Immature natural killer cell (primary cell): ENCODE measurements at regions not wholly inside any gene's neighbourhood (a gene's known extent, or its start where the extent isn't known, plus 50 kb on each side); places are given as distances from the start of the nearest gene placed in this dataset.
"Not testable (repeated sequence)": the region's sequence is repeated elsewhere in the genome, so short reads cannot be mapped to it uniquely, and the experiment has no call there.

Experiments used
- DNase-seq, 3 donors: peaks; one replicate each; pipeline ENCODE4 v3.0.0; 2022; ENCODE audit warnings: mixed read lengths in 1 of 3
- H3K27ac Mint-ChIP-seq, 6 donors: one replicate each; pipeline ENCODE4 v1.8.0; 2020; ENCODE audit warnings: mixed read lengths in 6 of 6, mild to moderate bottlenecking in 5 of 6, inconsistent platforms in 4 of 6, moderate library complexity in 3 of 6
- H3K27me3 Mint-ChIP-seq, 3 donors: one replicate each; pipeline ENCODE4 v1.8.0; 2020 to 2021; ENCODE audit warnings: low read depth in 3 of 3, mild to moderate bottlenecking in 3 of 3, mixed read lengths in 3 of 3, moderate library complexity in 3 of 3, inconsistent platforms in 1 of 3
- H3K36me3 Mint-ChIP-seq, 3 donors: one replicate each; pipeline ENCODE4 v1.8.0; 2020; ENCODE audit warnings: mixed read lengths in 3 of 3, inconsistent platforms in 2 of 3, mild to moderate bottlenecking in 2 of 3
- H3K4me1 Mint-ChIP-seq, 2 donors: one replicate each; pipeline ENCODE4 v1.8.0; 2020; ENCODE audit warnings: inconsistent platforms in 2 of 2, mild to moderate bottlenecking in 2 of 2, mixed read lengths in 2 of 2, moderate library complexity in 1 of 2
- H3K4me3 Mint-ChIP-seq, 5 donors: one replicate each; pipeline ENCODE4 v1.8.0; 2020; ENCODE audit warnings: mild to moderate bottlenecking in 5 of 5, mixed read lengths in 5 of 5, inconsistent platforms in 3 of 5, moderate library complexity in 3 of 5
- H3K9me3 Mint-ChIP-seq, 6 donors: one replicate each; pipeline ENCODE4 v1.8.0; 2020; ENCODE audit warnings: mild to moderate bottlenecking in 6 of 6, mixed read lengths in 6 of 6, inconsistent platforms in 4 of 6, moderate library complexity in 3 of 6

DNA sequence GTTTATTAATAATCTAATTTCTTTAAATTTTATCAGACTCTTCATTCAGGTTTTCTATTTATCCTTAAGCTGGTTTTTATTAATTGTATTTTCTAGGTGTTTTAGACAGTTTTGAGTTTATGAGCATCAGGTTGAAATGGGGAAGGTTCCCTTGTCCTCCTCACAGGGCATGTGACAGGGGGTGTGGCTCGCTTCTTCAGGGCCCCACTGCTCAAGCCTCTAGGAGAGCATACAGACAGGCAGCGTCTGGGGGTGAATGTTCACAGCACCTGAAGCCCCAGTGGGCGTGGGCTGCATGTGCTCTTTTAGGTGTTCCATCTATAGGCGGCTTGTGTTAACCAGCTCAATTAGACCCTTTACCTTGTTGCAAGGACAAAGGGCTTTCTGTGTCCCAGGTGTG is 78.2 kb upstream of the RUFY1 start:
- H3K4me3 Mint-ChIP-seq = no peak overlapping the region
- no peaks in the 10 kb centered on the region for H3K36me3 Mint-ChIP-seq
- H3K27me3 Mint-ChIP-seq = peaks cover 0 to 3% (median 0%) of the 10 kb centered on the region in 3 donors
- H3K4me1 Mint-ChIP-seq = no peaks in the 10 kb centered on the region
- H3K9me3 Mint-ChIP-seq = no peaks in the 10 kb centered on the region
- no peak overlapping the region for H3K27ac Mint-ChIP-seq
- DNase-seq = no peak

GRCh38 chr5:179470201-179470600 is 80.2 kb upstream of the RUFY1 start:
- H3K27ac Mint-ChIP-seq = no peak overlapping the region
- H3K36me3 Mint-ChIP-seq = no peaks in the 10 kb centered on the region
- H3K4me1 Mint-ChIP-seq = no peaks in the 10 kb centered on the region
- no peak overlapping the region for H3K4me3 Mint-ChIP-seq
- no peaks in the 10 kb centered on the region for H3K9me3 Mint-ChIP-seq
- H3K27me3 Mint-ChIP-seq = peaks cover 0 to 3% (median 0%) of the 10 kb centered on the region in 3 donors
- no peak for DNase-seq

GRCh38 chr5:179468696-179469095 is 81.7 kb upstream of the RUFY1 start:
- Mint-ChIP-seq H3K27ac (no peak overlapping the region), H3K27me3 (peaks cover 0 to 3% (median 0%) of the 10 kb centered on the region in 3 donors)

GRCh38 chr5:179467441-179467840 is 82.9 kb upstream of the RUFY1 start:
- H3K4me3 Mint-ChIP-seq = no peak overlapping the region
- peaks cover 0 to 3% (median 0%) of the 10 kb centered on the region in 3 donors for H3K27me3 Mint-ChIP-seq

More at GRCh38 chr5:179468696-179469095, 81.7 kb upstream of the RUFY1 start:
- Mint-ChIP-seq H3K36me3 (no peaks in the 10 kb centered on the region), H3K4me3 (no peak overlapping the region), H3K4me1 (no peaks in the 10 kb centered on the region), H3K9me3 (no peaks in the 10 kb centered on the region)
- DNase-seq = no peak

DNA sequence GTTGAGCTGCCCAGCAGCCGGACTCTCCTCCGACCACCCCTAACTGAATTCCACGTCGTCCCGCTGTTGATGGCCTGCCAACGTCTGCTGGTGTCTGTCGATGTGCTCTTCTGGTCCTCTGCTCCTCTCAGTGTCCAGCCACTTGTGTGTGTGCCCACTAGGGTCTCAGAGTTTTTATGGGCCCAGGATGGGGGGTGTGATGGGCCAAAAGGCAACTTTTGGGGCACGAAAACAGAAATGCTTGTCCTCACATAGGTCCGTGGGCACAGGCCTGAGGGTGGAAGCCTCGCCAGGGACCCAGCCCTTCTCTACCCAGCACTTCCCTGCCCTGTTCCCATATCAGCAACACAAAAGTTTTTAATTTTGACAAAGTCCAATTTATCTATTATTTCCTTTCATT is 85.7 kb upstream of the RUFY1 start:
- Mint-ChIP-seq H3K27me3 (no peaks in the 10 kb centered on the region), H3K9me3 (no peaks in the 10 kb centered on the region), H3K36me3 (no peaks in the 10 kb centered on the region), H3K4me3 (no peak overlapping the region), H3K4me1 (no peaks in the 10 kb centered on the region), H3K27ac (no peak overlapping the region)
- DNase-seq = no peak

More at GRCh38 chr5:179467441-179467840, 82.9 kb upstream of the RUFY1 start:
- Mint-ChIP-seq H3K9me3 (no peaks in the 10 kb centered on the region), H3K36me3 (no peaks in the 10 kb centered on the region), H3K27ac (no peak overlapping the region), H3K4me1 (no peaks in the 10 kb centered on the region)
- no peak for DNase-seq

GRCh38 chr5:179462040-179462439 is 88.3 kb upstream of the RUFY1 start:
- Mint-ChIP-seq H3K9me3 (no peaks in the 10 kb centered on the region), H3K27me3 (no peaks in the 10 kb centered on the region), H3K4me3 (no peak overlapping the region), H3K4me1 (no peaks in the 10 kb centered on the region), H3K27ac (no peak overlapping the region), H3K36me3 (no peaks in the 10 kb centered on the region)
- DNase-seq = no peak

DNA sequence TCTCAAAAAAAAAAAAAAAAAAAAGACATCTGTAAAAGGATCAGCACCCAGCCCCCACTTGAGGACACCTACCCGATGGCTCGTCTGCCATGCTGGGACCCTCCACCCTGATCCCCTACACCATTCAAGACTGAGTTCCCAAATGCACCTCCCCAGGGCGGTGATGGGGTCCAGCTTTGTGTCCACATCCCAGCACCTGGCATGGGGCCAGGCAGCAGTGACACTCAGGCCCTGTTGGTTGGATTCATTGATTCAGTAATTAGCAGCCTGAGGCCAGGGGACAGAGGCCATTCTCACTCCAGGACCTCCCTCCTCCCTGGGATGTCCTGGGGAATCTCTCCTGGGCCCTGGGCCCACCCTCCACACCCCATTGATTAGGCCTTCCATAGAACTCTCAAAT is 88.8 kb upstream of the RUFY1 start:
- no peak for DNase-seq
- Mint-ChIP-seq H3K36me3 (no peaks in the 10 kb centered on the region), H3K9me3 (no peaks in the 10 kb centered on the region), H3K27me3 (peaks cover 0 to under 1% (median 0%) of the 10 kb centered on the region in 3 donors), H3K27ac (no peak overlapping the region), H3K4me1 (no peaks in the 10 kb centered on the region), H3K4me3 (no peak overlapping the region)

- no peak for DNase-seq
- peaks cover 0 to 7% of the 10 kb centered on the region in 2 donors for H3K4me1 Mint-ChIP-seq
- no peak overlapping the region for H3K27ac Mint-ChIP-seq
- H3K9me3 Mint-ChIP-seq = peaks cover 0 to 8% (median 2%) of the 10 kb centered on the region in 6 donors
- no peak overlapping the region for H3K4me3 Mint-ChIP-seq
- H3K27me3 Mint-ChIP-seq = peaks cover 0 to 3% (median 1%) of the 10 kb centered on the region in 3 donors
- H3K36me3 Mint-ChIP-seq = no peaks in the 10 kb centered on the region
Observed at GRCh38 chr5:179459771-179460170, 90.6 kb upstream of the RUFY1 start.

- peaks cover 0 to 8% of the 10 kb centered on the region in 2 donors for H3K4me1 Mint-ChIP-seq
- H3K36me3 Mint-ChIP-seq = no peaks in the 10 kb centered on the region
- H3K4me3 Mint-ChIP-seq = no peak overlapping the region
- H3K27me3 Mint-ChIP-seq = peaks cover 0 to 3% (median 1%) of the 10 kb centered on the region in 3 donors
- H3K9me3 Mint-ChIP-seq = peaks cover 1 to 12% (median 3%) of the 10 kb centered on the region in 6 donors
- H3K27ac Mint-ChIP-seq = no peak overlapping the region
- no peak for DNase-seq
Observed at GRCh38 chr5:179457612-179458011, 92.7 kb upstream of the RUFY1 start.

- peak overlapping the region in 1 of 6 donors; percentile 76 for H3K27ac Mint-ChIP-seq
- H3K4me3 Mint-ChIP-seq, H3K36me3 Mint-ChIP-seq, DNase-seq, H3K27me3 Mint-ChIP-seq, H3K4me1 Mint-ChIP-seq: not testable (repeated sequence)
- peaks cover 1 to 12% (median 3%) of the 10 kb centered on the region in 6 donors for H3K9me3 Mint-ChIP-seq
Observed at GRCh38 chr5:179456075-179456474, 94.3 kb upstream of the RUFY1 start.

GRCh38 chr5:179455320-179455719 is 95.0 kb upstream of the RUFY1 start:
- Mint-ChIP-seq H3K4me1 (peaks cover 0 to 8% of the 10 kb centered on the region in 2 donors), H3K9me3 (peaks cover 1 to 12% (median 3%) of the 10 kb centered on the region in 6 donors), H3K4me3 (no peak overlapping the region), H3K36me3 (no peaks in the 10 kb centered on the region), H3K27ac (peak overlapping the region in 2 of 6 donors; percentile 58 to 76), H3K27me3 (peaks cover 0 to 3% (median 1%) of the 10 kb centered on the region in 3 donors)
- DNase-seq = no peak

- Mint-ChIP-seq H3K9me3 (peaks cover 1 to 12% (median 3%) of the 10 kb centered on the region in 6 donors), H3K4me3 (no peak overlapping the region), H3K36me3 (no peaks in the 10 kb centered on the region), H3K27ac (peak overlapping the region in 1 of 6 donors; percentile 29), H3K27me3 (peaks cover 0 to 3% (median 1%) of the 10 kb centered on the region in 3 donors), H3K4me1 (peaks cover 0 to 8% of the 10 kb centered on the region in 2 donors)
- no peak for DNase-seq
Observed at GRCh38 chr5:179454356-179454755, 96.0 kb upstream of the RUFY1 start.

DNA sequence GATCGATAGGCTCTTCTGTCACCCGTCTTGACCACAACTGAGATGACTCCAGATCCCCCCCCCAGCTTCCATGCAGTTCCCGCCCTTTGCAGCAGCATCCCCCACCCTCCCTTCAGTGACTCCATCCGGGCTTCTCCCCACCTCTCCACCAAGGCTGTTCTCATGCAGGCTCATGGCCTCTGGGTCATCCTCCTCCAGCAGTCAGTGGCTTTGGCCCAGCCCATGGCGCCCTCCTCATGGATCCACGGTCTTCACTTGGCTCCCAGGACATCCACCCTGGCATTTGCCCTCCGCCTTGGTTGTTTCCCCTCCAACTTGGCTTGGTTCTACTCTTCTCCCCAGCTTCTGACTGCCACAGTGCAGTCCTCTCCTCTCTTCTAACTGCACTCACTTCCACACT is 96.7 kb upstream of the RUFY1 start:
- H3K27me3 Mint-ChIP-seq = peaks cover 0 to 3% (median 1%) of the 10 kb centered on the region in 3 donors
- H3K9me3 Mint-ChIP-seq = peaks cover 1 to 12% (median 3%) of the 10 kb centered on the region in 6 donors
- no peaks in the 10 kb centered on the region for H3K36me3 Mint-ChIP-seq
- no peak overlapping the region for H3K4me3 Mint-ChIP-seq
- H3K4me1 Mint-ChIP-seq = peaks cover 0 to 8% of the 10 kb centered on the region in 2 donors
- H3K27ac Mint-ChIP-seq = peak overlapping the region in 1 of 6 donors; percentile 71
- no peak for DNase-seq

DNA sequence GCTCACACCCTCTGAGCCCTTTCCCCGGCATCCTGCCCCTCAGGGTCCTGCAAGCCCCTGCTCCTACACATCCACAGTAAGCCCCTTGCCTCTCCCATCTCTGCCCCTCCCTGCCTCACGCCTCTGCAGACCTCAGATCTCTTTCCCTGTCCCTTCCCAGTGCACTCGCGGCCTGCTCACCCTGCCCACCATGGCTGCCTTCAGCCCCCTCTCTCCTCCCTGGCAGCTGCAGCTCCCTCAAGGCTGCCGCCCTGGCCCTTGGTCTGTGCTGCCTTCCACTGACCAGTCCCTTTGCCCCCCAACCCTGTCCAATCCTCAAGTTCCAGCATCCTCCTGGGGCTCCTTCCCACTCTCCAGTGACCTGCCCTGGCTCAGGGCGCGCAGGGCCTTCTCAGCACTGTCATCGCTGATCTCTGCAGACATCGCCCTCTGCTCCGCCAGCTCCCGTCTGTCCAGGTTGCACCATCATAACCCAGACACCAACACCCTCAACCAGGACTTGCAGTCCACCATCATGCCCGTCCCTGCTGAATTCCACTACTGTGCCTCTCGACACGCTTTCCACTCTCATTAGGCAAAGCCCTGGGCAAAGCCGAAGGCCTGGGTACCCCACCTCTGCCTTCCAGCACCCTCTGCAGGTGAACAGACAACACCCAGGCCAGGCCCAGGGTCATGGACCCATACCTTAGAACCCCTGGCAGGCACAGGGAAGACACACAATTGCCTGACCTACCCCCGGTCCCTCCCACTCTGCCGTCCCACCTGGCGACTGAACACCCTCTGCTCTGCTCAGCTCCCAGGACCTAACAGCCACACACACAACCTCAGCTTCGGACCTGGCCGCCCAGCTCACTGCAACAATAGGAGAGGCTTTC is 97.8 kb upstream of the RUFY1 start:
- Mint-ChIP-seq H3K27ac (no peak overlapping the region), H3K9me3 (peaks cover 1 to 12% (median 3%) of the 10 kb centered on the region in 6 donors), H3K4me1 (peaks cover 0 to 8% of the 10 kb centered on the region in 2 donors), H3K36me3 (no peaks in the 10 kb centered on the region), H3K4me3 (no peak overlapping the region), H3K27me3 (peaks cover 0 to 3% (median 1%) of the 10 kb centered on the region in 3 donors)
- no peak for DNase-seq
